Sigmoid colon (tissue), 3 donors: ENCODE measurements at regions not wholly inside any gene's neighbourhood (a gene's known extent, or its start where the extent isn't known, plus 50 kb on each side); places are given as distances from the start of the nearest gene placed in this dataset.

ENCODE experiments used
- CTCF ChIP-seq, 4 experiments: fragments of 450-650 bp in 3 of 4; fragments of 200-600 bp in 1 of 4; IDR thresholded peaks; one replicate each; pipeline ENCODE4 v1.5.1; 2016 to 2019; ENCODE audit warnings: antibody characterized with exemption in 4 of 4, mild to moderate bottlenecking in 3 of 4, moderate library complexity in 2 of 4
- POLR2A ChIP-seq, 2 donors: fragments of 450-650 bp; IDR thresholded peaks; one replicate each; pipeline ENCODE4 v1.6.1; 2016; ENCODE audit warnings: antibody characterized with exemption in 2 of 2, mild to moderate bottlenecking in 2 of 2, moderate library complexity in 2 of 2

GRCh38 chr12:13373131-13373530 is 176.6 kb downstream of the EMP1 start:
- TF ChIP-seq CTCF (IDR thresholded peaks at IDR 0.05) = no peak
- no peak for TF ChIP-seq POLR2A (IDR thresholded peaks at IDR 0.05)
